GM21723 (cell line): ENCODE measurements at regions not wholly inside any gene's neighbourhood (a gene's known extent, or its start where the extent isn't known, plus 50 kb on each side); places are given as distances from the start of the nearest gene placed in this dataset.

Source experiments
- ATAC-seq: cut with Tn5 transposase; IDR thresholded peaks from one replicate; pipeline ENCODE4 v1.9.1; 2021; ENCODE audit warnings: mild to moderate bottlenecking, moderate library complexity; ENCODE audit not compliant: unreplicated experiment

GRCh38 chr2:35033748-35034147 is 1321.8 kb upstream of the CRIM1 start:
- ATAC-seq, result no peak

DNA sequence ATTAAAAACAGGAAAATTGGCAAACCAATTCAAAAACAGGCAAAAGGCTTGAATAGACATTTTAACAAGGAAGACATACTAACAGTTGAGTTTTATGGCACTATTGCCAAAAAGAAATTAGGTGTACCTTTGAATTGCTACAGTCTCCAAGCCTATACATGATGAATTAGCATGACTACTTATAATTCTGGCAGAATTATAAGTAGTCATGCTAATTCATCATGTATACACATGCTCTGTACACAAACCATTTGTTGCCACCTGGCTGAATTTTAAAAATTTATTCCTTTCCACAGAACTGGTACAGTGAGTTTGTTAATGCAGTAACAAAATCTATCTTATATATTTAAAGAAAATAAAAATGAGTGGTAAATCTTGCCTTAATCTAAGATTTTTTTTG is 1332.0 kb upstream of the CRIM1 start:
- no peak for ATAC-seq

GRCh38 chr2:35000453-35000852 is 1355.1 kb upstream of the CRIM1 start:
- ATAC-seq, result no peak

DNA sequence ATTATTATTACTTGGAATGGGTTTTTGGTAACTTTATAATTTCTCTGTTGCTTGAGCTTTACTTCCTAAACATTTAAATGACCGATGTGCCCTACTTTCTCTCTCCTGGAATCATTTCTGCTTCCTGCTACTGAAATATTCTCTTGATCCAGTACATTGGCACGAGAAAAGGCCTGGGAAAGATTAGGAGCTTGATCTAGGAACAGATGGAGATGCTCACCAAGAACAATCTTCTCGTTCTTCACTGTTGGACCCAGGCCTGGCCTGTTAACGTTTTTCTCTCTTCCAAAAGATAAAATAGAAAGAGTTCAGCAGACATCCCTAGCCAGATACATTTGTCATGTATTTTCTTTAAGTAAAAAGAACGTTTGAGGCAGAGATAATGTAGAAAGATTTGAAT is 1356.8 kb upstream of the CRIM1 start:
- no peak for ATAC-seq

- ATAC-seq, result no peak
Measured at GRCh38 chr2:34997779-34998178, 1357.8 kb upstream of the CRIM1 start.

GRCh38 chr2:34995196-34995595 is 1360.4 kb upstream of the CRIM1 start:
- ATAC-seq, result no peak

GRCh38 chr2:34991508-34992274 is 1363.9 kb upstream of the CRIM1 start:
- ATAC-seq, result no peak

GRCh38 chr2:34985474-34985873 is 1370.1 kb upstream of the CRIM1 start:
- no peak for ATAC-seq

- ATAC-seq, result no peak
Measured at GRCh38 chr2:34980689-34981088, 1374.9 kb upstream of the CRIM1 start.

DNA sequence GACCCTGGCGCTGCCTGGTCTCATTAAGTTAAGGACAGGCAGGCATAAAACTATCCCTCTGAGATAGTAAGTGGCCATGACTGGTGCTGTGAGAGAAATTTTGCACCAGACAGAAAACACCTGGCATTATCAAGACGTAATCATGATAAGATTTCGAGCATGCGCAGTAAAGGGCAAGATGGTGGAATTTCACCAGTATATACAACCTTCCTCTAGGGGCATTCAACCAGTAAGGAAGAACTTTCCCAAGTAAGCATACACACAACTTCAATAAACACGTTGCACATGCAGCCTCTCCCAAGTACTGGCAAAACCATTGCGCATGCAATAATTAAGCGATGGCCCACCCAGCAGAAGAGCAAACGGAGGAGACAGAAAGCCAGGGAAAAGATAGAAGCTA is 1376.4 kb upstream of the CRIM1 start:
- no peak for ATAC-seq

- ATAC-seq, result no peak
Measured at GRCh38 chr2:34961822-34962221, 1362.7 kb upstream of the FAM98A start.

DNA sequence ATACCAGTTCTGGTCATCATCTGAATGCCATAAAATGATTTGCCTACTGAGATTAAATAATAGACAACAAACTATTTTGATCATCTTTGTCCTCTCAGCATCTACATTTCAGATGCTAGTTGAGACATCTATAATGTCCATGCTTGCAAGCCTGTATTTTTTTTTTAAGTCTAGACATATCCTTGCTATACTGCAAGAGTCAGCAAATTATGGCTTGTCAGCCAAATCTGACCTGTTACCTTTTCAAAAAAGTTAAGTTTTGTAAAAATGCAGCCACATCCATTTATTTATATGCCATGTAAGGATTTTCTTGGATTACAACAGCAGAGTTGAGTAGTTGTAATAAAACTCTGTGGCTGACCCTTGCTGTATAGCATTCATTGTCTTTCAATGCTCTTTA is 1355.7 kb upstream of the FAM98A start:
- no peak for ATAC-seq

DNA sequence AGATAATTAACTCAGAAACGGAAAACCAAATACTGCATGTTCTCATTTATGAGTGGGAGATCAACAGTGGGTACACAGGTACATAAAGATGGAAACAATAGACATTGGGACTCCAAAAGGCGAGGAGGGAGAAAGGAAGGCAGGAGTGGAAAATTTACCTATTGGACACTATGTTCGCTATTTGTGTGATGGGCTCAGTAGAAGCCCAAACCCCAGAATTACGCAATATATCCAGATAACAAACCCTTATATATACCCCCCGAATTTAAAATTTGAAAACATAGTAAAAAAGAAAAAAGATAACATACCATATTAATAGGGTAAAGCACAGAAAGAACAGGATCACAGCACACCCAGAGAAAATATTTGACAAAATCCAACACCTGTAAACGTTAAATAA is 1351.7 kb upstream of the FAM98A start:
- no peak for ATAC-seq

DNA sequence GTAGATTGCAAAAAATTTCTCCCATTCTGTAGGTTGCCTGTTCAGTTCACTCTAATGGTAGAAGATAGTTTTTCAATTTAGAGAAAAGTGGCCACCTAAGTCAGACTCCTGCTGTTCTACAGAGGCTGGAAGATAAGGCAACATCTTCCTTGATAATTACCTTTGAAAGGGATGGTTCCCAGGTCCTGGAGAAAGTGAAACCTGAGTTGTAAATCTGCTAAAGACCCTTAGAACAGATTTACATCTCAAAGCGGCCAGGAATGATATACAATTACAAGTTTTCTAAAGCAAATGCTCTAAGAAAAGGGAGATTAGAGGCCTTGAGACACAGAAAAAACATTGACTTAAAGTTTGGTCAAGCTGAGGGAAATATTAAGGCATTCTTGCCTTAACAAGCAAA is 1350.2 kb upstream of the FAM98A start:
- ATAC-seq, result no peak

- ATAC-seq, result no peak
Measured at GRCh38 chr2:34936089-34936488, 1337.0 kb upstream of the FAM98A start.

DNA sequence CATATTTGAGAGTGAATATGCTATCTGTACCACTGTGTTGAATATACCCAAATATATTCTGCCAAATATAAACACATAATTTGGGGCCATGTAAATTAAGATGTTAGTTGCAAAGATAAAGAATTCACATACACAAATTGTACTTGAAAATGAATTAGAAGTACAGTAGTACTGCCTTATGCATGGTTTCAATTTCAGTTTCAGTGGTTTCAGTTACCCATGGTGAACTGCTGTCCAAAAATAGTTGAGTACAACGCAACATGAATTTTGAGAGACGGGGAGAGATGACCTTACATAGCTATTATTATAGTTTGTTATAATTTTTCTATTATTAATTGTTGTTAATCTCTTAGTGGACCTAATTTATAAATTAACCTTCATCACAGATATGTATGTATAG is 1313.0 kb upstream of the FAM98A start:
- peak; percentile 97 for ATAC-seq

- no peak for ATAC-seq
Measured at GRCh38 chr2:34909992-34910705, 1311.0 kb upstream of the FAM98A start.

DNA sequence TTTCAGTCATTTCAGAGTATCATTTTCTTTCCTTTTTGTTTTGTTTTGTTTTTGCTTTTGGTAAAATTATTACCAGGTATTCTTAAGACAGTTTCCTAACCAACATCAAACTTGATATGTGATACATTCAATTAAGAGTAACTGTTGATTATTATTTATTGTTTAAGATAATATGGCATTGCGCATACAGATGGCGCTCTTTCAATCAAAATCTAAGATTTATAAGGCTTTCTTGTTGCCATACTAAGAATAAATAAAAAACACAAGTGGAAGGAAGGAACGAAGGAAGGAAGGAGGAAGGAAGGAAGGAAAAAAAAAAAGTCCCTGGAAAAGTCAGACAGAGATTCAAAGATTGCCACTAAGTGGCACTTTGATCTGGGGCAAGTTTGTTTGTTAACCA is 1308.7 kb upstream of the FAM98A start:
- no peak for ATAC-seq

- no peak for ATAC-seq
Measured at GRCh38 chr2:34901739-34902138, 1302.6 kb upstream of the FAM98A start.

DNA sequence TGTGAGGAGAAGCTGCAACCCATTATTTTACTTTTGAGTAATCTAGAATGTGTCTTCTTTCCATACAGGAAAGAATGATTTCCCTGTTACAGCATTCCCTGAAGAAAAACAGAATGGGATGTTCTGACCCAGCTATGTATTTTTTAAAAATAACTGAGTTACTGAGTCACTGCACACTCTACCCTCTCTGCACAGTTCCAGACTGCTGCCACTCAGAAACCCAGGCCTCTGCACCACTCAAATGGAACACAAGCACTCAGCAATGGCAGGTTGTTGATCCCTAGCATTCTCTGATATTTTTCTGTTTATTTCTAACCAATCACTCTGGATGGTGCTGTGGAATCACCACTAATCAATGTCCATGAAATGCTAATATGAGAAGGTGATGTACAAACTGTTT is 1300.0 kb upstream of the FAM98A start:
- no peak for ATAC-seq

GRCh38 chr2:34892766-34893165 is 1293.7 kb upstream of the FAM98A start:
- no peak for ATAC-seq

- no peak for ATAC-seq
Measured at GRCh38 chr2:34892256-34892655, 1293.2 kb upstream of the FAM98A start.
